HG02943 (cell line): ENCODE measurements at regions not wholly inside any gene's neighbourhood (a gene's known extent, or its start where the extent isn't known, plus 50 kb on each side); places are given as distances from the start of the nearest gene placed in this dataset.

Source experiments
- ATAC-seq: cut with Tn5 transposase; IDR thresholded peaks from one replicate; pipeline ENCODE4 v1.9.1; 2021; ENCODE audit warnings: mild to moderate bottlenecking, low read depth, moderate library complexity; ENCODE audit not compliant: unreplicated experiment

- no peak for ATAC-seq
Measured at GRCh38 chr9:107931071-107931715, 441.6 kb upstream of the KLF4 start.

GRCh38 chr9:107929443-107929842 is 439.9 kb upstream of the KLF4 start:
- no peak for ATAC-seq

- ATAC-seq, result no peak
Measured at GRCh38 chr9:107928701-107929371, 439.3 kb upstream of the KLF4 start.

- no peak for ATAC-seq
Measured at GRCh38 chr9:107927276-107927675, 437.7 kb upstream of the KLF4 start.

- ATAC-seq, result no peak
Measured at GRCh38 chr9:107925749-107926297, 436.3 kb upstream of the KLF4 start.

- no peak for ATAC-seq
Measured at GRCh38 chr9:107922260-107922659, 432.7 kb upstream of the KLF4 start.

- no peak for ATAC-seq
Measured at GRCh38 chr9:107919263-107919662, 429.7 kb upstream of the KLF4 start.

- ATAC-seq, result no peak
Measured at GRCh38 chr9:107918749-107919148, 429.2 kb upstream of the KLF4 start.

- ATAC-seq, result no peak
Measured at GRCh38 chr9:107914151-107914550, 424.6 kb upstream of the KLF4 start.

GRCh38 chr9:107907715-107908114 is 418.1 kb upstream of the KLF4 start:
- ATAC-seq, result no peak

- no peak for ATAC-seq
Measured at GRCh38 chr9:107907255-107907654, 417.7 kb upstream of the KLF4 start.

- ATAC-seq, result no peak
Measured at GRCh38 chr9:107906074-107906473, 416.5 kb upstream of the KLF4 start.

- no peak for ATAC-seq
Measured at GRCh38 chr9:107905308-107906020, 415.9 kb upstream of the KLF4 start.

GRCh38 chr9:107899961-107900330 is 410.4 kb upstream of the KLF4 start:
- no peak for ATAC-seq

GRCh38 chr9:107898761-107899160 is 409.2 kb upstream of the KLF4 start:
- no peak for ATAC-seq

GRCh38 chr9:107896544-107896943 is 407.0 kb upstream of the KLF4 start:
- ATAC-seq, result no peak

GRCh38 chr9:107895501-107896001 is 406.0 kb upstream of the KLF4 start:
- ATAC-seq, result no peak

GRCh38 chr9:107894572-107895261 is 405.1 kb upstream of the KLF4 start:
- ATAC-seq, result no peak

GRCh38 chr9:107890921-107891465 is 401.4 kb upstream of the KLF4 start:
- ATAC-seq, result no peak

GRCh38 chr9:107888773-107889227 is 399.2 kb upstream of the KLF4 start:
- ATAC-seq, result no peak
